K562 (cell line): ENCODE measurements at regions not wholly inside any gene's neighbourhood (a gene's known extent, or its start where the extent isn't known, plus 50 kb on each side); places are given as distances from the start of the nearest gene placed in this dataset.

Experiments
- ATAC-seq: fragments of 200-7000 bp; cut with Tn5 transposase; 3 replicates; pipeline ENCODE4 v1.9.1; 2020; ENCODE audit warnings: moderate library complexity
- BruUV-seq: library from RNA; stranded (reverse); fragments of 400-500 nt; replicated peaks from 2 replicates; lab custom pipeline; 2021; lab: Mats Ljungman, UMichigan
- CTCF ChIA-PET: fragments of 300-600 bp; formaldehyde crosslinking; extraction: SDS; loops from one replicate; lab custom pipeline; 2021; ENCODE audit warnings: low intra/inter-chr PET ratio; lab: Yijun Ruan, JAX
- POLR2A ChIA-PET: fragments of 300-600, 350-650 bp; sonication (Branson Sonifier 250); formaldehyde crosslinking; extraction: SDS; loops from one replicate; lab custom pipeline; 2021; ENCODE audit warnings: antibody characterized with exemption, inconsistent platforms; lab: Yijun Ruan, JAX
- DNase-seq, 4 experiments: peaks; one replicate each; pipeline versions ENCODE4 v3.0.0 to v3.0.0-alpha.2; 2011 to 2018; ENCODE audit warnings: low spot score in 3 of 4, mixed read lengths in 3 of 4; ENCODE audit errors: extremely low read depth in 1 of 4
- FAIRE-seq: peaks from 2 replicates; lab custom pipeline; 2011; peaks lifted over from hg19 to GRCh38; lab: Jason Lieb, UNC
- H2AFZ ChIP-seq: 2 replicates; pipeline ENCODE4 v1.6.0; 2011; ENCODE audit warnings: low read depth, low read length, control low read depth, inconsistent platforms
- H3K27ac ChIP-seq: fragments of 200-600 bp; 3 replicates; pipeline ENCODE4 v1.8.0; 2011; ENCODE audit warnings: low read depth, mild to moderate bottlenecking, control low read depth, inconsistent platforms, low read length, moderate library complexity, mixed read lengths; ENCODE audit errors: extremely low read depth
- H3K27me3 ChIP-seq, 2 experiments: fragments of 300-600 bp in 1 of 2; 2 replicates in 1 of 2; 3 replicates in 1 of 2; pipeline versions ENCODE4 v1.6.0 to v1.8.0; 2011; ENCODE audit warnings: inconsistent platforms in 2 of 2, low read length in 2 of 2, mild to moderate bottlenecking in 1 of 2, mixed read lengths in 1 of 2, moderate library complexity in 1 of 2; ENCODE audit not compliant: control insufficient read depth in 2 of 2, insufficient read depth in 2 of 2
- H3K36me3 ChIP-seq: fragments of 300-600 bp; 3 replicates; pipeline ENCODE4 v1.8.0; 2011; ENCODE audit warnings: mild to moderate bottlenecking, low read length, inconsistent platforms; ENCODE audit not compliant: control insufficient read depth, insufficient read depth
- H3K4me1 ChIP-seq, 2 experiments: fragments of 200-600 bp in 1 of 2; replicated peaks in 1 of 2; 2 replicates in 1 of 2; 3 replicates in 1 of 2; pipeline versions ENCODE4 v1.5.1 to v1.8.0; 2011; ENCODE audit warnings: inconsistent platforms in 2 of 2, low read length in 2 of 2, mild to moderate bottlenecking in 1 of 2, mixed read lengths in 1 of 2, moderate library complexity in 1 of 2; ENCODE audit not compliant: control insufficient read depth in 2 of 2, insufficient read depth in 2 of 2
- H3K4me2 ChIP-seq: 2 replicates; pipeline ENCODE4 v1.6.1; 2011; ENCODE audit warnings: low read length, control low read depth, inconsistent platforms, mixed read lengths; ENCODE audit not compliant: insufficient read depth
- H3K4me3 ChIP-seq: fragments of 200-600 bp; sonication (generic), shearing (Covaris generic); 2 replicates; pipeline ENCODE4 v1.5.1; 2016; ENCODE audit warnings: control low read depth, inconsistent platforms
- H3K79me2 ChIP-seq: fragments of 200-600 bp; 3 replicates; pipeline ENCODE4 v1.8.0; 2011; ENCODE audit warnings: low read length, inconsistent platforms; ENCODE audit not compliant: control insufficient read depth, insufficient read depth
- H3K9ac ChIP-seq, 2 experiments: 2 replicates each; pipeline versions ENCODE4 v1.6.0 to v1.6.1; 2011; ENCODE audit warnings: low read depth in 2 of 2, low read length in 2 of 2, control low read depth in 1 of 2, inconsistent platforms in 1 of 2, mild to moderate bottlenecking in 1 of 2, mixed read lengths in 1 of 2; ENCODE audit not compliant: insufficient read depth in 1 of 2
- H3K9me1 ChIP-seq: one replicate; pipeline ENCODE4 v1.6.0; 2011; ENCODE audit warnings: inconsistent platforms, mild to moderate bottlenecking, low read length, moderate library complexity; ENCODE audit not compliant: control insufficient read depth, insufficient read depth
- H3K9me3 ChIP-seq: replicated peaks from 2 replicates; pipeline ENCODE4 v1.5.1; 2011; ENCODE audit warnings: low read depth, low read length, inconsistent platforms; ENCODE audit not compliant: control insufficient read depth, insufficient read depth
- H4K20me1 ChIP-seq: replicated peaks from 2 replicates; pipeline ENCODE4 v1.6.1; 2011; ENCODE audit warnings: low read length, inconsistent platforms, mixed read lengths; ENCODE audit not compliant: control insufficient read depth, insufficient read depth
- JUNB ChIP-seq: fragments of 450-650 bp; formaldehyde crosslinking; conservative IDR thresholded peaks from 2 replicates; pipeline ENCODE4 v1.4.0; 2020; ENCODE audit warnings: mild to moderate bottlenecking
- POLR2A ChIP-seq: fragments of 450-650 bp; conservative IDR thresholded peaks from 2 replicates; pipeline ENCODE4 v1.6.1; 2016
- RFX1 ChIP-seq: fragments of 450-650 bp; IDR thresholded peaks from 2 replicates; pipeline ENCODE4 v1.6.1; 2016; ENCODE audit warnings: mild to moderate bottlenecking, moderate library complexity
- XRCC5 ChIP-seq: fragments of 200-400 bp; formaldehyde crosslinking; IDR thresholded peaks from 2 replicates; pipeline ENCODE4 v1.6.1; 2017; ENCODE audit warnings: low read depth, mild to moderate bottlenecking, low read length
- WGBS: fragments of 100-300 bp; shearing (Covaris generic); methylation state at CpG from one replicate; pipeline ENCODE4 v1.1.6; 2016; ENCODE audit warnings: low coverage, mixed read lengths; ENCODE audit not compliant: insufficient coverage; ENCODE audit errors: missing lambda C conversion rate; 5-methylcytosine and 5-hydroxymethylcytosine counted together
- in situ Hi-C: fragments of 300-500 bp; cut with MboI; formaldehyde crosslinking; loops from 4 replicates; pipeline ENCODE4 v1.15.0; 2018; ENCODE audit warnings: inconsistent platforms, mixed read lengths
- intact Hi-C: fragments of 100-400 bp; cut with micrococcal nuclease; formaldehyde crosslinking; loops from 2 replicates; pipeline ENCODE4 v1.14.2; 2022
- TF ChIP-seq, protein P1 (sequence below): sonication (generic); formaldehyde crosslinking; IDR thresholded peaks from 2 replicates; pipeline ENCODE4 v1.4.0; 2020; ENCODE audit warnings: mild to moderate bottlenecking, missing genetic modification reagents
- TF ChIP-seq, protein P2 (sequence below): fragments of 250-450 bp; sonication (Bioruptor Pico); IDR thresholded peaks from 2 replicates; pipeline ENCODE4 v1.8.0; 2022; ENCODE audit warnings: moderate library complexity, mild to moderate bottlenecking, inconsistent platforms

DNA sequence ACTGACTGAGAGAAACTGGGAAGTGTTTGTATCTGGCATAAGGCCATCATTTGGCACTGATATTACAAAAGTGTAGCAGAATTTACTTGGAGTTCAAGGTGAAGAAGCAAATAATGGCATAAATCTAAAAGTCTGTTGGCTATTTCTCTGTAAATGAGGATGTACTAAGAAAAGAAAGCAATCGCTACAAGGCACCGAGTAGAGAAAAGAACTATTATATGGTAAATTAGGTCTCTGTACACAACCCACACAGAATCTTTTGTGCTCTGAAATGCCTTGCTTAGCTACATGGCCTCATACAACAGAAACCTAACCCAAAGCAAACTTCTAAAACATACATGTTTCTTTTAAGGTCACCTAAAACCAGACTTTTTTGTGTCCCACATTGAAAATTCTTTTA lies 290.1 kb upstream of the WWC1 start:
- Histone ChIP-seq H3K36me3 (no peaks in the 10 kb centered on the region), H2AFZ (no peak overlapping the region), H3K4me2 (no peak overlapping the region)
- TF ChIP-seq JUNB (CRISPR knock-in tag) (no peak), POLR2A (no peak), RFX1 (no peak), XRCC5 (no peak)
- TF ChIP-seq, protein P1, sequence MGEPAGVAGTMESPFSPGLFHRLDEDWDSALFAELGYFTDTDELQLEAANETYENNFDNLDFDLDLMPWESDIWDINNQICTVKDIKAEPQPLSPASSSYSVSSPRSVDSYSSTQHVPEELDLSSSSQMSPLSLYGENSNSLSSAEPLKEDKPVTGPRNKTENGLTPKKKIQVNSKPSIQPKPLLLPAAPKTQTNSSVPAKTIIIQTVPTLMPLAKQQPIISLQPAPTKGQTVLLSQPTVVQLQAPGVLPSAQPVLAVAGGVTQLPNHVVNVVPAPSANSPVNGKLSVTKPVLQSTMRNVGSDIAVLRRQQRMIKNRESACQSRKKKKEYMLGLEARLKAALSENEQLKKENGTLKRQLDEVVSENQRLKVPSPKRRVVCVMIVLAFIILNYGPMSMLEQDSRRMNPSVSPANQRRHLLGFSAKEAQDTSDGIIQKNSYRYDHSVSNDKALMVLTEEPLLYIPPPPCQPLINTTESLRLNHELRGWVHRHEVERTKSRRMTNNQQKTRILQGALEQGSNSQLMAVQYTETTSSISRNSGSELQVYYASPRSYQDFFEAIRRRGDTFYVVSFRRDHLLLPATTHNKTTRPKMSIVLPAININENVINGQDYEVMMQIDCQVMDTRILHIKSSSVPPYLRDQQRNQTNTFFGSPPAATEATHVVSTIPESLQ, result no peak
- TF ChIP-seq, protein P2, sequence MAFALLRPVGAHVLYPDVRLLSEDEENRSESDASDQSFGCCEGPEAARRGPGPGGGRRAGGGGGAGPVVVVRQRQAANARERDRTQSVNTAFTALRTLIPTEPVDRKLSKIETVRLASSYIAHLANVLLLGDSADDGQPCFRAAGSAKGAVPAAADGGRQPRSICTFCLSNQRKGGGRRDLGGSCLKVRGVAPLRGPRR, result no peak
- TF ChIP-seq, all 486 proteins: peak for 0
- no peak overlapping the region for H3K4me3 ChIP-seq
- no peaks in the 10 kb centered on the region for H3K9me1 ChIP-seq
- 4% methylated on average over 2 of the region's 2 CpGs for WGBS
- no peak overlapping the region for H3K9ac ChIP-seq
- FAIRE-seq (no peak), DNase-seq (no peak), ATAC-seq (no peak)
- POLR2A ChIA-PET, result no interaction called here
- CTCF ChIA-PET, result no interaction called here
- H3K9me3 ChIP-seq, result no peaks in the 10 kb centered on the region
- H4K20me1 ChIP-seq, result no peaks in the 10 kb centered on the region
- H3K4me1 ChIP-seq, result no peaks in the 10 kb centered on the region
- BruUV-seq, result no TSS peak
- no peaks in the 10 kb centered on the region for H3K27me3 ChIP-seq
- intact Hi-C loops, result no loop called here
- no peaks in the 10 kb centered on the region for H3K79me2 ChIP-seq
- in situ Hi-C loops, result no loop called here
- H3K27ac ChIP-seq, result no peak overlapping the region
